HG03460 (cell line): ENCODE measurements at regions not wholly inside any gene's neighbourhood (a gene's known extent, or its start where the extent isn't known, plus 50 kb on each side); places are given as distances from the start of the nearest gene placed in this dataset.

ENCODE experiments used
- ATAC-seq: cut with Tn5 transposase; IDR thresholded peaks from one replicate; pipeline ENCODE4 v1.9.1; 2021; ENCODE audit not compliant: unreplicated experiment

DNA sequence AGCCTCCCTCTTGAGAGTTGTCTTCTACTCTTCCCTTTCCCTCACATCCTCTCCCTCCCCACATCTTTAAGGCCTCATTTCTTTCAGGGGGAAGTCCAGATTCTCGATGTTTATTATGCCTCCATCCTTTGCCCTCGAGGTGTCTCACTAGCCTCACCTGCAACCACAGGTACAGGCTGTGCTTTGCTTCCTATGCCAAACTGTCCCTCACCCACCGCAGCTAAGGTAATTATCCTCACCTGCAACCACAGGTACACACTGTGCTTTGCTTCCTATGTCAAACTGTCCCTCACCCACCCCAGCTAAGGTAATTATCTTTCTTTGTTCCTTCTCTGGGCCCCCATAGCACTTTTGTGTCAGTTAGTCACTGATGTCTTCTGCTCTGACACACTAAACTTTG is 328.1 kb upstream of the SNX7 start:
- no peak for ATAC-seq

DNA sequence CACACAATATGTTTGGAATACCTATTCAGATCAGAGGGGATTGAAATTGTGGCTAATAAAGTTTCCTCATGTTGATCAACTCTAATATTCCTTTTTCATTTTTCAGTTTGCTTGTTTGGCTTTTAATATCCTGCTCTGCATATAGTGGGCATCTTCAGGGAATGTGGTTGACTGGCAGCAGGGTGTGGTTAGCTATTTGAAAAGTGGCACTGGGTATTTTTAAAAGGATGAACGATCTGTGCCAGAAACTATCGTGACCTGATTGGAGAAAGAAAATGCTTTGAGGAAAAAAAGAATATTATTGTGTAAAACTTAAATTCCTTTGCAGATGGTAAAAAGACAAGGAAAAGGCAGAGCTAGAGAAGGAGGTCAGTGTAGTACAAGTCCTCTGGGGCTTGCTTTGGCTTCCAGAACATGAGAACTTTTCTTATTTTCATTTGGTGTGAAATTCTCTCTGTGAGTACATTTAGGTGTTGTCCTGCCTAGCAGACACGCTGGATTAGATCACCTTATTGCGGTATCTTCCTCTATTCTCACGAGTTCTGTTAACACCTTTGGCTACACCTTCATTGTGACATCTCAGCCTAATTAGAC is 329.7 kb upstream of the SNX7 start:
- ATAC-seq, result no peak

DNA sequence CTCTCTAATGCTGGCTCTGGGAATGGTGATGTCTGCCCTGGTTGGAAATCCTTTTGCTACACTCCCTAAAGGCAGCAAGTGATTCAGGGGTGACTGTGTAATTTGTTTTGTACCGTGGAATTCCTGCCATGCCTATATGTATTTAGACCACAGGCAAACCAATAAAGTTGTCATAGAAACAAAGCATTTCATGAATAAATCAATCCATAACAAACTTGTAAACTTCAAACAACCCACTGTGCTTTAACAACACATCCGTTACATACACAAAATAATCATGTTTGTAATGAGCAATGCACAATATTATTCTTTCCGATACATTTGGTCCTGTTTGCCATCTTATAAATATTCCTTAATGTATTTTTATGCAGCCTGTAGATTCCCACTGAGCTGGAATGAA is 330.3 kb upstream of the SNX7 start:
- ATAC-seq, result no peak

DNA sequence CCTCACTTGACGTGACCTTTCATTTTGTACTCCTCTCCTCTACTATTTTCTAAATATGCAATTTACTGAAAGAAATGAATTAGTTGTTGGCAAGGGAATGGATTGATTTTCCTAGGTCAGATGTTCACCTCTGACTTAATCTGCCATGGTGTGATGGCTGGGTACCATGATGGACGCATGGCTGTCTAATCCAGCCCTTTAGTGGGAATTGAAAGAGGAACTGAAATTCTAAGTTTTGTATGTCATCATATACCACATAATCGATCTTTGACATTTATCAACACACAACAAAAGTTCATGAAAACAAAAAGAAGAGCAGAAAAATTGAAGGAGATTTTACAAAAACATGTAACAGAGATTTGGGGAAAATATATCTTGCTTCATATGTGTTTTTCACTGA is 331.3 kb upstream of the SNX7 start:
- ATAC-seq, result no peak

DNA sequence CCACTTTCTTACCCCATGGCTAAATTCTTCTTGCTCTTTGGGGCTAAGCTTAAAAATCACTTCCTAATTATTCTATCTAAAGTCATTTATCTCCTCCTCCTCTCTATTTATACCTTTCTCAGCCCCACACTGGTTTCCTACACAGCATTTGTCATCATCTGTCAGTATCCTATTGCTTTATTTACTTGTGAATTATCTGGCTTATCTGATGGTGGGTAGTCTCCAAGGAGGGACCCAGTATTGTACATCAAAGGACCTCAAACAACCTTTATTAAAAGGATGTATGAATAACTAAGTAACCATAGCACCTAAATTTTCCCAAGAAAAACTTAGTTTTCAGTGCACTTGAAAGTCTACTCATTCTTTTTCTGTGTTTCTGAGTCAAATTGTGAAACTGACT is 332.7 kb upstream of the SNX7 start:
- no peak for ATAC-seq

DNA sequence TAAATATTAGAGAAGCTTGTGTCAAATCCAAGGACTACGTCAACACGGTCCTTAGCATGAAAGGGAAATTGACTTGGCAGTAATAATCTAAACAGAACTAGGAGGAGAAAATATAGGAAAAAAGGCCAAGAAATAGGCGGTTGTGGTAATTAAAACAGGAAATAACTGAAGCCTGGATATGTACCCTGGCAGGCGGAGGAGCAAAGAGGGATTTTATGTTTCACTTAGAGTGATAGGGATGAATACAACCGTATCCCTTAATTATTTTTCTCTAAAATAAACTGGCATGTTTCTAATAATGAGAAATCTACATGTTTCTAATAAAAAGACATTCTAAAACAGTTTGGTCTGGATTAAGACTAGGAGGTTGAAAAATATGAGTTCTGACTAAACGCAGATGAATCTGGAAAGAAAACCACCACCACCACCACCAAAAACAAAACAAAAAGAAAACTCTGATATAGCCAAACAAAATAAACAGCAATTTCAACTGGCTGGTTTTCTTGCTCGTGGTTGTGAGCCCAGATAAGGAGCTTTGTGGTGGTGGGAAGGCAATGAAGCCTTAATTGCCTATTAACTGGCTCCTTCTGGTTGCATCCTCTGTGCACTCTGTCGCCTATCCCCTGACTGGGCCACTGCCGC is 334.2 kb upstream of the SNX7 start:
- ATAC-seq, result no peak

DNA sequence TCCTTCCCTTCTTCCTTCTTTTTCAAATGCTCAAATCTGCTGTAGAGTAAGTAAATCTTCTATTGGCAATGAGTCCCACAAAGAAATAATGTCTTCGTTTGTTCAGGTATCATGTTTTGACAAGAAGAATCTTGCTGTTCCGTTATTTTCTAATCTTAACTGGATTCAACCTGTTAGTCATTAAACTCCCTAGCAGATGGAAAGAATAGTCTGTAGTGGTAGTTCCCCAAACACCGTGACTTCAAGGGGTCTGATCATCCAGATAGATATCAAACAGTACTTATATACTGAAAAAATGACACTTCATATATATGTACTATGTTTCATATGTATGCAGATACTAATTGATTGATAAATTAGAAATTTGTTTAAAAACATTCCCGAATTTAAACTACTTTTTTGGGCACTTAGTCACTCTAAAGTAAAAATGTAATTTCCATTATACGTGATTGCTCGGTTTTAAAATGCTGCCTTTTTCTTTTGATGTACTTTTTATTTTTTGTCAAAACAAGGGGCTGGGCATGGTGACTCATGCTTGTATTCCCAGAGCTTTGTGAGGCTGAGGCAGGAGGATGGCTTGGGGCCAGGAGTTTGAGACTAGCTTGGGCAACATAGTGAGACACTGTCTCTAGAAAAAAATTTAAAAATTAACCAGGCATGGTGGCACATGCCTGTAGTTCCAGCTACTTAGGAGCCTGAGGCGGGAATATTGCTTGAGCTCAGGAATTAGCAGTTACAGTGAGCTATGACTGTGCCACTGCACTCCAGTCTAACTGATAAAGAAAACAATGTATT is 335.7 kb upstream of the SNX7 start:
- no peak for ATAC-seq

DNA sequence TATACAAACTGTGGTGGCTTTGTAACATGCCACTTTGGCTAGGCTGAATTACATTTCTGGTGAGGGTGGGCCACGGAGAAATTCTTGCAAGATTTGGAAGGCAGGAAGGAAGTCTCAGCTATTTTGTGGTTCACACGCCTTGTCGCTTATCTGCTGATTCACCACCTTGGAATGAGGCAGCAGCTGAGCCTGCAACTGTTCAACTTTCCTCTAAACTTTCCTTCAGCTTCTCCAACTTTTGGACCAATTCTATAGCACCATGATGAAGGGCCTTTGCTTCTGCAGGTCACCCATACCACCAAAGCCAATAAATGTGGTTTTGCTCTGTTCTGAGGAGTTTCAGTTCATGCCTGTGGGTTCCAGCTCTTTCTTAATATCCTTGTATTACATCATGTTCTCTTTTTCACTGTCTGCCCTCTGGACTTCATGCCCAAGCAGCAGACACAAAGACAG is 337.6 kb upstream of the SNX7 start:
- ATAC-seq, result no peak

DNA sequence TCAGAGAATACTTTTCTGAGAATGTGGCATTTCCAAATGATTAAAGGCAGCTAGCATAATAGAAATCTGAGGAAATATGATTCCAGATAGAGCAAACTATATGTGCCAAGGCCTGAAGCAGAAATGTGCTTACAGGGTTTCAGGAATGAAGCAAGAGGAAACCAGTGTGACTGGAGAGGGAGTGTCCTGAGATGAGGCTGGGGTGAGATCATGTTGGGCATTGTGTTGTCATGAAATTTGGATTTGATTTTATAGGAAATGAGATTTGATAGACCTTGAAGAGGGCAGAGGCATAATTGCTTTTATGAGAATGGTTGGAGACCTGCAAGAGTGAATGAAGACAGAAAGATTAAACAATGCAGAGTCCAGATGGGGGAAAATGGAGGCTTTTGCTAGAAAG is 338.1 kb upstream of the SNX7 start:
- ATAC-seq, result no peak

DNA sequence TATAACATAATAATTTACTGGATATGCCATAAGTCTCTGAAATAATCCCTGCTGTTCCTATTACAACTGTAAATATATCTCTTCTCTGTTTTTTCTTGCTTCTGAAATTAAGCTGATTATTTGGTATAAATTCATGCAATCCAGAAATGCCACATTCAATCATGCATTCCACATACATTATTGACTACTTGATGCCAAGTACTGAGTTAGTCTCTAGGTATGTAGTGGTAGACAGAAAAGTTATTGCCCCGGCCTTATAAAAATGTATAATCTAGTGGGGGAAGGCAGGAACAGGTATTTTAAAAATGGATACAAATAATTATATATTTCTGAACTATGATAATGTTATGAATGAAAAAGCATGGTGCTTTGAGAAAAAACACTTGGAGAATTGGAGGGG is 338.6 kb upstream of the SNX7 start:
- ATAC-seq, result no peak

DNA sequence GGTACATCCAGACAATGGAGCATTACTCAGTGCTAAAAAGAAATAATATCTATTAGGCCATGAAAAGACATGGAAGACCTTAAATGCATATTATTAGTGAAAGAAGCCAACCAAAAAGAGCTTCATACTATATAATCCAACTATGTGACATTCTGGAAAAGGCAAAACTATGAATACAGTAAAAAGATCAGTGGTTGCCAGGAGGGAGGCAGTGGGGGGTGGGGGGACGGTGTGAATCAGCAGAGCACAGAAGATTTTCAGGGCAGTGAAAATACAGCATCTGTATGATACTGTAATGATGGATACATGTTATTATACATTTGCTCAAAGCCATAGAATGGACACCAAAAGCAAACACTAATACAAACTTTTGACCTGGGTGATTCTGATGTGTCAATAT is 339.4 kb upstream of the SNX7 start:
- ATAC-seq, result no peak

DNA sequence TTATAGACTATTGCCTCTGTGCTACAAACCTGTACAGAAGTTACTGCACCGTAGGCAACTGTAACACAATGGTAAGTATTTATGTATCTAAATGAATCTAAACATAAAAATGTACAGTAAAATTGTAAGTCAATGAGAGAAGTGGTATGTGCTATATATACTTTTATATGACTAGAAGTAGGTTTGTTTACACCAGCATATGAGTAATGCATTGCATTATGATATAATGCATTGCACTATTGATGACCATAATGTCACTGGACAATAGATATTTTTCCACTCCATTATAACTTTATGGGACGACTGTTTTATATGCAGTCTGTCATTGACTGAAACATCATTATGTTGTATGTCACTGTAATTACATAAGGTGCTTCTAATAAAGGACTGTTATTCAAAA is 340.3 kb upstream of the SNX7 start:
- ATAC-seq, result no peak

DNA sequence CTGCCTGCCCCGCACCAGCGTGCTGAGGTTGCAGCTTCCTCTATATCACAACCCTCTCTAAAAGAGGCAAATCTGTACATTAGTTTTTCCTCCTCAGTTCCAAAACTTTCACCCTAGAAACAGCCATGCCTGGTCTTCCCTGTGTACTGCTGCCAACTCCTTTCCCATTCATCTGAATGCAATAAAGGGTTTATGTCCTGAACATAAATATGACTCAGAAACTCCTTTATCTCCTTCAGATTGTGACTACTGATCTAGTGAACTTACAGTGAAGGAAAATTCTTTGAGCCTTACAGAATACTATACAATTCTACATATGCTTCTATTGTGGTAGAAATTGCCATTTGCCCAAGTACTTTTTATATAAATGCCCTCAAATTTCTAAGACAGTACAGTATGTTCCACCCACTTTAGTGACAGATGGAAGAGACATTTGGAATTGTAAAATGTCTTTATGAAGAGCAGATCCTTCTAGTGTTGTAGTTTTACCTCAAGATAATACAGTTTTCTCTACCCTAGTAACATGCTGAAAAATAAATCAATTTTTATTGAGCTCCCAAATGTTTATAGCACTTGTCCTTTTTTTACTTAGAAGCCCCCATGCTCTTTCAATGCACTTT is 345.1 kb upstream of the SNX7 start:
- no peak for ATAC-seq

DNA sequence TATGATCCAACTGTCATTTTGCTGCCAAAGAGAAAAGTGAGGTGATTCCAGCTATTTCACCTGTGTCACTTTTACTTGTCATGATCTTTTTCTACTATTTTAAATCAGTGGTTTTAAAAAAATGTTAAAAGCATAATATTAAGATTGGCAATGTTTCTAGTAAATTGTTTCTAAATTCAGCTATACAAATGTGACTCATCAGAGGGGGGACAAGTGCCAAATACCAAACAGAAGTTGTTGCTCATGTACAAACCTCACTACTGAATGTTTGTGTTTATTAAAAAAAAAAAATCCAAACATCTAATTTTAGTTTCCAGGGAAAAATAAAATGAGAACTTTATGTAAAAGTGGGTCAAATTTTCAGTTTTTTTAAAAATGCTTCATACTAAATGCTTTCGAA is 346.2 kb upstream of the SNX7 start:
- ATAC-seq, result no peak

DNA sequence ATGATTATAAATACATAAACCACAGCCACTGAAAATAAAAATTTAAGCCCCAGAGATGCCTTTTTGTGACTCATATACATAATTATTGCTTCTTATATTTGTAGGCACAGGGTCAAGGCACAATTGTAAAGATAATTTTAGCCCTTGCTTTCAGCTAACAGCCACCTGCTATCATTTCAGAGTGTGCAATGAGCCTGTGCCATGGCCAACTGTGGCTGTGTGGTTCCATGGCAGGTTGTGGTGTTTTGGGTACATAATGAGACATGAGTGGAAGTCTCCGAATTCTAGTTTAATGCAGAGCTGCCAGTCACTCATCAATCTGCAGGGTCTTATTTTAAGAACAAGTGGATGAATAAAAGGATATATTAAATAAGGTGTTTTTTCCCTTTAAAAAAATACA is 346.9 kb upstream of the SNX7 start:
- ATAC-seq, result no peak

DNA sequence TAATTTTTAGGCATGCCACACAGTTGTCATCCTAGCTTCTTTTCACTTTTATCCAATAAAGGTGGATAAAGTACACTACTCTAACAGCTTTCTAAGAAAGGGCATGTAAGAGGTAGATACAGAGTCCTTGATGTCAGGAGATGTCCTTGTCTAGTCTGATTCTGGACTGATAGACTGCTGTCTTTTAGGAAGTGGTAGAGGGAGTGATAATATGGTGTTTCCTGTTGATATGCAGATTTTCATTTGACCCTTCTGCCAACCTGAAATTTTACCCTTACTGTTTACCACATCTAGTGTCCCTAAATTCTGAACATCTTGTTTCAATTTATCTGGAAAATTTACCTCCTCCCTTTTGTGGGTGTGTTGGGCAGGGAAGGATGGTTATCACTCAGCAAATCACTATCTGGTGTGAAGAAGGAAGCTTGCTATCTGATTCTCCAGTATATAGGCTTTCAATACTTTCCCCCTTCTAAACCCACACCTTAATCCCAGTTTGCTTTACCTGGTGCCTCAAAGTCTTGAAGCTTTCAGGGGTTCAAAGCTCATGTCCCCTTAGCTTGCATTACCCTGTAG is 354.9 kb upstream of the SNX7 start:
- no peak for ATAC-seq

DNA sequence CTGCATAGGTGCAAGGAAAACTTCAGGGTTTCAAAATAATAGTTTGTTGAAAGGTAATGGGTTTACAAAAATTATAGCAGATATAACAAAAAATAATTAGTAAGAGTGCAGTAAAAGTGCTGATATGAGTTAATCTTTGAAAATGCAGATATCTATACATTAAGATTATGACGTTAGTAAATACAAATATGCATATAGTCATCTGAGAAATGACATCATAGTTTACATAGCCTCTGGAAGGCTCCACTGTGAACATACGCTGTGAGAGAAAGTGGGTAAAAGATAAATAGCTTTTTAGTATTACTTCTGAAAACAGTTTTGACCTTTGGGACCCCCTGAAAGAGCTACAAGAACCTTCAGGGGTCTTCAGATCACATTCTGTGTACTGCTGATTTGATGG is 356.2 kb upstream of the SNX7 start:
- no peak for ATAC-seq

DNA sequence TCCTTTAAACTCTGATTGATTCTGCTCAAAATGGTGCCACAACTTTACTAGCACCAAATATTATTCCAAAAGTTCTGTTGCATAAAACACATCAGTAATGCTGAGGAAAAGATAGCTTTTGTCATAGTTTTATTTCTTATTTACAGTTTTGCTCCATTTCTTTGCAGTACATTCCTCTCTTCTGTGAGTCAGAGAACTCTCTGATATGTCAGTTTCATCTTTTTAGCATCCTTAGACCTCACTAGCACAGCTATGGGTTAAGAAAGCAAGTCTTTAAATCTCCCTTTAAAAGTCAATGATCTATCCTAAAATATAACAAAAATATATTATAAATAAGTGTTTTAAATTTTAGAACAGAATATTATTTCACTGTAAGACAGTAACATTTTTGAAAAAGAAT is 356.6 kb upstream of the SNX7 start:
- no peak for ATAC-seq

DNA sequence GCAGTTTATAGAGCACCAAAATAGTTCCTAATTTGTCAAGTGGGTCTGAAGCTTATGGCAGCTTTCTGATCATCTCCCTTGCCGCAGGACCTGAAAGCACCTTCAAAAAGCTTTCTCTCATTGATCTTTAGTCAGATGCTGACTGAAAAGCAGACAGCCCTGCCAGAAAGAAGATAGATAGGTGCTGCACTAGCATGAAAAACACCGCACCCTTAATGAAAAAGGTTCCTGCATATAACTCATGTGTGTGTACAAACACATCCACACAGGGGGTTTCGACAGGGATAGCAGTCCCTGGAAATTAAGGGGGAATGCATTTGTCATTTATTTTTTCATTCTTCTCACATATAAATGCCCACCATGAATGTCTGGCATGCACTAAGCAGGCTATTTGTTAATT is 361.7 kb upstream of the SNX7 start:
- no peak for ATAC-seq

DNA sequence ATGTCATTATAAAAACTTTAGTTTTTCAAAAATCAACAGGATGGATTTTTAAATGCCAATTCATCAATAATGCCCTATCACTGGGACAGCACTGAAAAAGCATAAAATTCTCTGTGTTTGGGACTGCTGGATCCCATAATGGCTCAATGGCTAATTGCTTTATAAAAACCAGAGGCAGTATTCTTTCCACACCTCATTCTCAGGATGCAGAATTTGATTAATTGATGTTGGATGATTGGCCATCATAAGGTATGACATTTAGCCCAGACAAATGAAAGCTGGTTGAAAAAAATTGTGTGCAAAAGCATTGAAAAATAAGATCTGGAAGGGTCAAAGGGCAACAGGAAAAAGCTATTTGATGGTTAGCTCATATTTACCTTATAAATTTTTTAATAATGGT is 362.2 kb upstream of the SNX7 start:
- ATAC-seq, result no peak

DNA sequence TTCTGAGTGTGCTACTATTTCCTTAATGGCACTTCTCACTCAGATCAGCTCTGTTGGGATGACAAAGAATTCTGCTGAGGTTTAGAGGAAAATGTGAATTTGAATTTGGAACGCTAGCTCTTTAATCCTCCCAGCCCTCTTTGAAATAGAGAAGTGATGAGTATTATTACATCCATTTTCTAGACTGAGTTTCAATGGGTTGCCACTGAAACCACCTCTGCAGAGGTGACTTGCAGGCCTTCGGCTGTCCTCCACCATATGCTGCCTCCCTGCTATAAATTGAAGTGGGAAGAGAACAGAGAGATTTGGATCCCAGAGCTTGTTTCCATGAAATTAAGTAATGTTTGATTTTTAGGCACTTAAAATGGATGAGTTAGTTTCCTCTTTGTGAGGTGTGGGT is 363.2 kb upstream of the SNX7 start:
- ATAC-seq, result no peak

DNA sequence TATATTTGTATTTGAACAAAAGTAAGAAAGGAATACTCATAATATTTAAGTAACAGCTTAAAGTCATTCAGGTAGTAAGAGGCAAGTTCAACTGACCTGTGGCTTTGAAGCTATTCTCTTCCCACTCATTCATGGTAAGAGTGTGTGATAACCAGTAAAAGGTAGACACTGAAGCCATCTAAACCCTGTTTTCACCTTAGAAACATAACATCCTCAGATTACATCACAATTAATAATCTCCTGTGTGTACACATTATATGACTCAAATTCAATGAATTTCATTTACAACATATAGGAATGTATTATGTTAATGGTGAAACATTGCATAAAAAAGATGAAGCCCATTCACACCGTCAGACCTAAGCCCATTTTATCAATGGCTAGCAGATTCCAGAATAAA is 364.8 kb upstream of the SNX7 start:
- ATAC-seq, result no peak
